ENCODE measurements at regions not wholly inside any gene's neighbourhood (a gene's known extent, or its start where the extent isn't known, plus 50 kb on each side); places are given as distances from the start of the nearest gene placed in this dataset.

DNA sequence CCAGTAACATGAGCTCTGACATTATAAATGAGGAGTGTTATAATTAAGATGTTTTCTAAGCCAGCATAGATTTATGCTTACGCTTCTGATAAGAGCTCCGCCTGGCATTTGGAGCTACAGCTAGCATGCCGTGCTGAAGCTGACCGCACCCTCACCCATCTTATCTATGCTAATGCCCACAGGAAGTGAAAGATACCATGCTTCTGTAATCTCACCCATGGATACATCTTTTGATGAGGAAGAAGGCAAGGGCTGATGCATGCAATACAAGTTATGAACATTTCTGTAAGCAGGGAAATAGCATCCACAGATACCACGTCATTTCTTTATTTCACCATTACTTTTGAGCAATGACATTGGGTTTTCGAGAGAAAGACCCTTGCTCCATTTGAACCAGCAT is 82.3 kb downstream of the ARL4C start:
- Histone ChIP-seq H3K4me3 (no peak overlapping the region), H3K27me3 (peaks cover 4% of the 10 kb centered on the region), H3K36me3 (replicated peaks in 1 of 2) (no peaks in the 10 kb centered on the region), H3K9me3 (replicated peaks in 1 of 3) (no peaks in the 10 kb centered on the region), H3K27ac (no peak overlapping the region), H3K4me1 (replicated peaks in 1 of 2) (no peaks in the 10 kb centered on the region)
- no peak for DNase-seq
- WGBS, 4 donors: 58 to 68% (median 62%) methylated on average over 6 of the region's 6 CpGs
- intact Hi-C loops (cut with DNase I): no loop called here
- TF ChIP-seq CTCF (IDR thresholded peaks at IDR 0.05) (no peak), POLR2A (IDR thresholded peaks at IDR 0.05) (no peak)

GRCh38 chr2:234412726-234413125 is 84.2 kb downstream of the ARL4C start:
- TF ChIP-seq CTCF (IDR thresholded peaks at IDR 0.05) (no peak), POLR2A (IDR thresholded peaks at IDR 0.05) (no peak)
- no peak overlapping the region for H3K4me3 ChIP-seq
- intact Hi-C loops (cut with DNase I): no loop called here
- no peak for DNase-seq
- H3K27me3 ChIP-seq: peaks cover 4% of the 10 kb centered on the region
- WGBS, 4 donors: 62 to 73% (median 67%) methylated on average over 6 to 7 of the region's 7 CpGs
- no peaks in the 10 kb centered on the region for H3K36me3 ChIP-seq (replicated peaks in 1 of 2)
- no peak overlapping the region for H3K27ac ChIP-seq
- no peaks in the 10 kb centered on the region for H3K9me3 ChIP-seq (replicated peaks in 1 of 3)
- H3K4me1 ChIP-seq (replicated peaks in 1 of 2): no peaks in the 10 kb centered on the region

- Histone ChIP-seq H3K36me3 (replicated peaks in 1 of 2) (no peaks in the 10 kb centered on the region), H3K4me3 (no peak overlapping the region), H3K9me3 (replicated peaks in 1 of 3) (no peaks in the 10 kb centered on the region), H3K27ac (no peak overlapping the region), H3K4me1 (replicated peaks in 1 of 2) (no peaks in the 10 kb centered on the region), H3K27me3 (peaks cover 4% of the 10 kb centered on the region)
- TF ChIP-seq CTCF (IDR thresholded peaks at IDR 0.05) (no peak), POLR2A (IDR thresholded peaks at IDR 0.05) (no peak)
- DNase-seq: no peak
- intact Hi-C loops (cut with DNase I): no loop called here
- 72 to 79% (median 78%) methylated on average over 4 of the region's 4 CpGs for WGBS, 4 donors
Observed at GRCh38 chr2:234411793-234412192, 85.1 kb downstream of the ARL4C start.

DNA sequence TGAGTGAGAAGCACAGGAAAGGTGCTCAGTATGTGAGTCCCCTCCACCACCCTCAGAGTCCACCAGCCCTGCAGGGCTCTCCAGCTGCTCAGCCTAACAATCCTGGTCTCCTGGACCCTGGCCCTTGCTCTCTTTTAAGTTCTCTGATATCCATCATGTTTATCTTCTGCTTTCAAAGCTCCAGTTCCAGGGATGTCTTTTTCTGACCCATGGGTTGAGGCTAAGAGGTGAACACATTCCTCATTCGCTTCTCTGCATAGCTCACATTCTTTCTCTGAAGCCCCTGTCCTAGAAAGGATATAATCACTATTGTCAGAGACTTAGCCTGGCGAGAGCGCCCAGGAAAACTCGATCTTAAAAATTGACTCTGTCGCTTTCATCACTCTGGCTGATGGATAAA is 86.4 kb downstream of the ARL4C start:
- H3K4me1 ChIP-seq (replicated peaks in 1 of 2): peaks cover 0 to under 1% of the 10 kb centered on the region in 2 donors
- no peaks in the 10 kb centered on the region for H3K36me3 ChIP-seq (replicated peaks in 1 of 2)
- H3K4me3 ChIP-seq: no peak overlapping the region
- no peak for TF ChIP-seq POLR2A (IDR thresholded peaks at IDR 0.05)
- no peak for TF ChIP-seq CTCF (IDR thresholded peaks at IDR 0.05)
- intact Hi-C loops (cut with DNase I): no loop called here
- H3K27ac ChIP-seq: no peak overlapping the region
- peaks cover 4% of the 10 kb centered on the region for H3K27me3 ChIP-seq
- 42 to 66% (median 54%) methylated on average over 5 of the region's 5 CpGs for WGBS, 4 donors
- H3K9me3 ChIP-seq (replicated peaks in 1 of 3): no peaks in the 10 kb centered on the region
- no peak for DNase-seq
